Loucy (cell line): ENCODE measurements at regions not wholly inside any gene's neighbourhood (a gene's known extent, or its start where the extent isn't known, plus 50 kb on each side); places are given as distances from the start of the nearest gene placed in this dataset.

ENCODE experiments used
- H2AFZ ChIP-seq: fragments of 200-600 bp; sonication (generic); 2 replicates; pipeline ENCODE4 v1.6.0; 2016; ENCODE audit warnings: antibody characterized with exemption, mild to moderate bottlenecking, low read length, moderate library complexity
- H3F3A ChIP-seq: fragments of 200-600 bp; 2 replicates; pipeline ENCODE4 v1.6.0; 2016; ENCODE audit warnings: antibody characterized with exemption, low read depth, mild to moderate bottlenecking
- H3K27me3 ChIP-seq: fragments of 200-600 bp; sonication (generic); 2 replicates; pipeline ENCODE4 v1.6.1; 2014; ENCODE audit warnings: low read length, mild to moderate bottlenecking; ENCODE audit not compliant: insufficient read depth, poor library complexity, severe bottlenecking
- H3K36me3 ChIP-seq: fragments of 200-600 bp; sonication (generic); 2 replicates; pipeline ENCODE4 v1.6.1; 2016; ENCODE audit warnings: low read length; ENCODE audit not compliant: insufficient read depth
- H3K4me1 ChIP-seq: fragments of 200-600 bp; sonication (generic); 2 replicates; pipeline ENCODE4 v1.5.1; 2014; ENCODE audit warnings: low read length, mild to moderate bottlenecking; ENCODE audit not compliant: insufficient read depth, poor library complexity, severe bottlenecking
- H3K4me2 ChIP-seq: fragments of 200-600 bp; sonication (generic); 2 replicates; pipeline ENCODE4 v1.6.0; 2014; ENCODE audit warnings: antibody characterized with exemption, low read length, low read depth, mild to moderate bottlenecking; ENCODE audit not compliant: poor library complexity, severe bottlenecking
- H3K4me3 ChIP-seq: fragments of 200-600 bp; sonication (generic); 2 replicates; pipeline ENCODE4 v1.5.1; 2014; ENCODE audit warnings: low read length, mild to moderate bottlenecking, mixed read lengths; ENCODE audit not compliant: poor library complexity, severe bottlenecking
- H3K79me2 ChIP-seq: fragments of 200-600 bp; sonication (generic); 2 replicates; pipeline ENCODE4 v1.6.1; 2014; ENCODE audit warnings: low read length; ENCODE audit not compliant: insufficient read depth
- H3K9ac ChIP-seq: fragments of 200-600 bp; sonication (generic); 2 replicates; pipeline ENCODE4 v1.6.0; 2014; ENCODE audit warnings: mild to moderate bottlenecking, low read depth, low read length, moderate library complexity; ENCODE audit not compliant: poor library complexity, severe bottlenecking
- H3K9me2 ChIP-seq: fragments of 200-600 bp; sonication (generic); replicated peaks from 2 replicates; pipeline ENCODE4 v1.6.1; 2016; ENCODE audit warnings: low read depth, low read length, mixed read lengths
- H3K9me3 ChIP-seq: fragments of 200-600 bp; sonication (generic); 2 replicates; pipeline ENCODE4 v1.6.1; 2014; ENCODE audit warnings: mild to moderate bottlenecking, antibody characterized with exemption, low read length, low read depth; ENCODE audit not compliant: insufficient read depth
- H4K20me1 ChIP-seq: fragments of 200-600 bp; sonication (generic); 2 replicates; pipeline ENCODE4 v1.6.0; 2014; ENCODE audit warnings: antibody characterized with exemption, low read length, mild to moderate bottlenecking; ENCODE audit not compliant: insufficient read depth, poor library complexity, severe bottlenecking
- CTCF ChIP-seq: fragments of 200-600 bp; sonication (generic); conservative IDR thresholded peaks from 2 replicates; pipeline ENCODE4 v1.5.1; 2014; ENCODE audit warnings: mild to moderate bottlenecking, antibody characterized with exemption, low read length
- EZH2phosphoT487 ChIP-seq: fragments of 200-600 bp; IDR thresholded peaks from 2 replicates; pipeline ENCODE4 v1.6.1; 2018; ENCODE audit warnings: antibody characterized with exemption, mild to moderate bottlenecking, moderate library complexity, borderline replicate concordance

GRCh38 chr6:85944776-85945175 is 302.1 kb upstream of the SYNCRIP start:
- Histone ChIP-seq H3F3A (no peaks in the 10 kb centered on the region), H3K79me2 (no peaks in the 10 kb centered on the region), H2AFZ (no peak overlapping the region), H3K4me1 (no peaks in the 10 kb centered on the region), H3K4me2 (no peak overlapping the region), H3K9ac (no peak overlapping the region), H3K4me3 (no peak overlapping the region), H3K36me3 (no peaks in the 10 kb centered on the region), H3K9me2 (no peaks in the 10 kb centered on the region; the same call in 1 of the 2 replicates), H4K20me1 (no peaks in the 10 kb centered on the region), H3K9me3 (no peaks in the 10 kb centered on the region), H3K27me3 (no peaks in the 10 kb centered on the region)
- TF ChIP-seq EZH2phosphoT487 (no peak), CTCF (no peak)

GRCh38 chr6:85942844-85943243 is 300.2 kb upstream of the SYNCRIP start:
- no peak for TF ChIP-seq EZH2phosphoT487
- TF ChIP-seq CTCF = no peak
- no peaks in the 10 kb centered on the region for H3K9me3 ChIP-seq
- no peak overlapping the region for H2AFZ ChIP-seq
- H3K9me2 ChIP-seq = no peaks in the 10 kb centered on the region; the same call in 1 of the 2 replicates
- no peaks in the 10 kb centered on the region for H4K20me1 ChIP-seq
- H3F3A ChIP-seq = no peaks in the 10 kb centered on the region
- no peaks in the 10 kb centered on the region for H3K4me1 ChIP-seq
- H3K27me3 ChIP-seq = no peaks in the 10 kb centered on the region
- no peak overlapping the region for H3K9ac ChIP-seq
- H3K79me2 ChIP-seq = no peaks in the 10 kb centered on the region
- H3K36me3 ChIP-seq = no peaks in the 10 kb centered on the region
- H3K4me2 ChIP-seq = no peak overlapping the region
- no peak overlapping the region for H3K4me3 ChIP-seq

- H3K4me1 ChIP-seq = no peaks in the 10 kb centered on the region
- H4K20me1 ChIP-seq = no peaks in the 10 kb centered on the region
- H3K27me3 ChIP-seq = no peaks in the 10 kb centered on the region
- no peaks in the 10 kb centered on the region for H3F3A ChIP-seq
- no peaks in the 10 kb centered on the region for H3K79me2 ChIP-seq
- H3K9me3 ChIP-seq = peaks cover 6% of the 10 kb centered on the region; the same call in 1 of the 2 replicates
- H2AFZ ChIP-seq = no peak overlapping the region
- no peak overlapping the region for H3K9ac ChIP-seq
- no peaks in the 10 kb centered on the region for H3K36me3 ChIP-seq
- no peaks in the 10 kb centered on the region for H3K9me2 ChIP-seq
- H3K4me2 ChIP-seq = no peak overlapping the region
- H3K4me3 ChIP-seq = no peak overlapping the region
- TF ChIP-seq CTCF (no peak), EZH2phosphoT487 (no peak)
Measured at GRCh38 chr6:85936916-85937315, 294.2 kb upstream of the SYNCRIP start.
